Omental fat pad (tissue), 3 donors: ENCODE measurements at regions not wholly inside any gene's neighbourhood (a gene's known extent, or its start where the extent isn't known, plus 50 kb on each side); places are given as distances from the start of the nearest gene placed in this dataset.

ENCODE experiments used
- ATAC-seq: fragments of 150-250 bp; one replicate; pipeline ENCODE4 v1.9.1; 2016; ENCODE audit warnings: mild to moderate bottlenecking, moderate library complexity; ENCODE audit not compliant: low FRiP score
- DNase-seq: peaks from one replicate; pipeline ENCODE4 v3.0.0-alpha.2; 2019; ENCODE audit warnings: low spot score
- CTCF ChIP-seq, 3 donors: fragments of 450-650 bp; IDR thresholded peaks; one replicate each; pipeline ENCODE4 v1.5.1; 2016 to 2017; ENCODE audit warnings: antibody characterized with exemption in 3 of 3, mild to moderate bottlenecking in 3 of 3, moderate library complexity in 2 of 3

- ATAC-seq, result no peak
- no peak for DNase-seq
- no peak for TF ChIP-seq CTCF (IDR thresholded peaks at IDR 0.05)
Observed at GRCh38 chr4:106773076-106773905, 262.8 kb downstream of the DKK2 start.

GRCh38 chr4:106767991-106768390 is 268.1 kb downstream of the DKK2 start:
- ATAC-seq (no peak), DNase-seq (no peak)
- no peak for TF ChIP-seq CTCF (IDR thresholded peaks at IDR 0.05)

- ATAC-seq (no peak), DNase-seq (no peak)
- no peak for TF ChIP-seq CTCF (IDR thresholded peaks at IDR 0.05)
Observed at GRCh38 chr4:106766519-106766918, 269.6 kb downstream of the DKK2 start.

- ATAC-seq (no peak), DNase-seq (no peak)
- TF ChIP-seq CTCF (IDR thresholded peaks at IDR 0.05), result no peak
Observed at GRCh38 chr4:106764774-106765173, 271.3 kb downstream of the DKK2 start.

GRCh38 chr4:106762666-106763443 is 273.3 kb downstream of the DKK2 start:
- no peak for TF ChIP-seq CTCF (IDR thresholded peaks at IDR 0.05)
- DNase-seq (no peak), ATAC-seq (no peak)

GRCh38 chr4:106753426-106753825 is 282.7 kb downstream of the DKK2 start:
- ATAC-seq, result no peak
- TF ChIP-seq CTCF (IDR thresholded peaks at IDR 0.05), result no peak
- DNase-seq, result no peak
